ENCODE measurements at regions not wholly inside any gene's neighbourhood (a gene's known extent, or its start where the extent isn't known, plus 50 kb on each side); places are given as distances from the start of the nearest gene placed in this dataset.

DNA sequence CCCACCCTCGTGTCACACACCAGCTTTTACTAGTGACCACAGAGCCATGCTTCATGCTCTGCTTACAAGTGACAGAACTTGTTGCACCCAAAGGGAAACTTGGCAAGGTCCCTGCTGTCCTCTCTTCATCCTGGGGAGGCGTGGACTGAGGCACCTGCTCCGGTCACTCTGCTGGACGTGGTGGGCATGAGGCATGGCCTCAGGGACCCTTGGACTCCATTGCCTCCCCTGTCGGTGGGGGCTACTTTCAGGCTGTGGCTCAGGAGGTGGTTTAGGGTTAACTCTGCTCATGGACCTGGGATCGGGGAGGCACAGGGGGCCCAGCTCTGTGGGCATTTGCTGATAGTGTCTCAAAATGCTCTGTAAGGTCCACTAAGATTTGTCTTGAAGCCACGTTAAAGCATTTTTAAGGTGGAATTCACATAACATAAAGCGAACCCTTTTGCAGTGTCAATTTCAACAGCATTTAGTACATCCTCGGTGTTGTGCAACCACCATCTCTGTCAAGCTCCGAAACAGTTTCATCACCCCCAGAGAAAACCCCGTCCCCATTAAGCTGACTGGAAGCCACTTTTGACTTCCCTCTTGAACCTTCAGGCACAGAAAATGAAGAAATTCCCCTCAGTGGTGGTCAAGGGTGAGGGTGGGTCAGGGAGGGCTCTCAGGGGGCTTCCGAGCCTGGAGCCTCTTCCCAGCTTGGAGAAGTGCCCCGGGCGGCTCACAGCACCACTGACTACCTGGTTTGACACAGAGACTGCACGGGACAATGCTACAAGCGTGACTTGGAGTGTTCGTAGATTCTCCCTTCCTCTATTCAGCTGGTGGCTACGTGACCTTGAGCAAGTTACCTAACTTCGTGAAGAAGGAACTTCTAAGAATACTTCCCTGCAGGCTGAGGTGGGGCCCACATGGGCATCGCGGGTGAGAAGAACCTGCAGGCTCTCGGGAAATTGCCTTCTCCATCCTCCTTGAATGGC lies 100.0 kb upstream of the HDAC4 start:
- DNase-seq: no peak

DNA sequence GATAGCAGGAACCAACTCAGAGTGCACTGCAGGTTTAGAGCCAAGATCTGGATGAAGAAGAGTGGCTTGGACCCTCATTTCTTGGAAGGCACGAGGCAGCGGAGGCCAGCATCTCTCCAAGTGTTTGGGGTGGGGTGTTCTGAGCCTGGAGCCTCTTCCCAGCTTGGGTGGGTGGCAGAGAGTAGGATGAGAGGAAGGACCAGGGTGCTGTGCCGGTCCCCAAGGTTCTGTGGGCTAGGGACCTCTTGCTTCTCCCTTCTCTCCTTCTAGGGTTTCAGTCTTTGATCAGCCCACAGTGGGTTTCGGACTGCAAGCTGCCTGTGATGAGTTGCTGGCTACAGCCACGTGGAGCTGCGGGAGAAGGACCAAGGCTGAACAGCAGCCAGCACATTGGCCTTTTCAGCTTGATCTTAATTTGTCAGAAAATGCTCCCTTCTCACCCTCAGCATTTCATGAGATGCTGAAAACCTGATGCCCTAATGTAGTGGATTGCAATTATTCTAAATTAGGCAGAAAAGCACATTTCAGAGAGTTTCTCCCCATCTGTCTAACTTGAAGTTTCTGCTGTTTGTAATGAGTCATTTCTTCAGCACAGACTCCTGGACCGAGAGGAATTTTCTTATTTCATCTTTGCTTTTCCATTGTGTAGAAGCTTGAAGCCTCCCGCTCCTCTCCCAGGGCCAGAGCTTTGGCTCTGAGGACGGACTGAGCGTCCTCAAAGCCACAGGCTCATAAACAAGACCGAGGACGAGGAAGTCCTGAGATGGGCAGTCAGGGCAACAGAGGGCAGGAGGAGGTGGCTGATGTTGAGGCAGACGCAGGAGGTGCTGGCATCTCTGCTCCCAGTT lies 99.1 kb upstream of the HDAC4 start:
- DNase-seq: no peak

DNA sequence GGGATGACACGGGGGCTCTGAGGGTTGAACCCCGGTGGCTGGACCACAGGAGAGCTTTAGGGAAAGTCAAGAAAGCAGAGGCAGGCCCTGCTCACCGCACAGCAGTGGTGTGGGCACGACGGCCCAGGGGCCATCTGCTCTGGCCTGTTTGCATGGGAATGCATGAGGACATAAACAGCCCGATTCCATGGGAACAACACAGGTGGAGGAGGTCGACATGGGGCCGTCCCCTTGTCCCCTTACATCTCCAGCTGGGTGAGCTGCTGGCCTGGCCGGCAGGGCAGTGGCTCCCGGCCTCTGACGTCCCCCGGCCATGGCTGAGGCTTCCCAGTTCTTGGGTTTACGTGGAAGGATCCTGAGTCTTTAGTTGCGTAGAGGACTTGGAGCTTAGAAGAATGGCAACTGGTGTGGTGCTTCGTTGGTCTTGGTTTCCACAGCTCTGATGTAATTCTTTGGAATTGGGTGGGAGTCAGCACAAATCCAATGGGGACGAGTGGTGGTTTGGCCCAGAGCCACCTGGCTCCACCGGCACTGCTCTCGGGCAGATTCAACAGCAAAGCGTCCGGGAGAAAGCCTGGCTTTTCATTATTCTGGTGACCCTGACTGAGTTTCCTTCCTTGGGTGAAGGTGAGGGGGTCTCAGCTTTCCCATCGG lies 98.3 kb upstream of the HDAC4 start:
- DNase-seq: peak; percentile 71 to 74

DNA sequence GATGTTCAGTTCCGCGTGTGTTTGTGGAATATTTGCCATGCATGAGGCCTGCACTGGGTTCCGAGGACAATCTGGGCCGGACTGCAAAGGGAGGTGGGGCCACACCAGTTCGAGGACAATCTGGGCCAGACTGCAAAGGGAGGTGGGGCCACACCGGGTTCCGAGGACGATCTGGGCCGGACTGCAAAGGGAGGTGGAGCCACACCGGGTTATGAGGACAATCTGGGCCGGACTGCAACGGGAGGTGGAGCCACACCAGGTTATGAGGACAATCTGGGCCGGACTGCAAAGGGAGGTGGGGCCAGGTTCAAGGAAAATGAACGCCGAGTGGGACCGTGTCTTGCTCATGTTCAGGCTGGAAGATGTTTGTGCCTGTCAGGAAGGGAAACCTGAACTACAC lies 97.8 kb upstream of the HDAC4 start:
- no peak for DNase-seq

DNA sequence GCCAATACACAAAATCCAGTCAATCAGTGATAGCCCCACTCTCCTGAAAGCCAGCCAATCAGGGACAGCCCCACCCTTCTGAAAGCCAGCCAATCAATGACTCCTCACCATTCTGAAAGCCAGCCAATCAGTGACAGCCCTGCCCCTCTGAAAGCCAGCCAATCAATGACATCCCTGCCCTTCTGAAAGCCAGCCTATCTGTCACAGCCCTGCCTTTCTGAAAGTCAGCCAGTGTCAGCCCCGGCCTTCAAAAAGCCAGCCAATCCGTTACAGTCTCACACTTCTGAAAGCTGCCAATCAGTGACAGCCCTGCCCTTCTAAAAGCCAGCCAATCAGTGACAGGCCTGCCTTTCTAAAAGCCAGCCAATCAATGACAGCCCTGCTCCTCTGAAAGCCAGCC lies 95.9 kb upstream of the HDAC4 start:
- no peak for DNase-seq

DNA sequence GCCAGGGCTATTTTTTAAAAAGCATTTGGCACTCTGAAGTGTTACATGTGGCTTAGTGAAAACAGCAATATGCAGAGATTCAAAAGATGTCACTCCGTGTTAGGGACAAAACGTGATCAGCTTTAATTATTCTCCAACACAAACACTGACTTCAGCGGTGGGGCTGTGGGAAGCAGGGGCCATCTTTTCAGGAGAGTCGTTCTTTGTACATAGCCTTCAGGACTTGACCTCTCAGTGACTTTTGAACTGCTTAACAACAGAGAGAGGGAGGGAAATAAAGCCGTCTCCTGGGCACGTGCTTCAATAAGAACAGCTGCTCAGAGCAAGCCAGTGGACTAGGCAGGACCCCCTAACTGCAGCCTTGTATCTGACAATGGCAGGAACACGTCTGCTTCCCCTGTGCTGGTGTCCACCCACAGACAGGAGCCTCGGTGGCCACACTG lies 95.0 kb upstream of the HDAC4 start:
- DNase-seq: no peak

DNA sequence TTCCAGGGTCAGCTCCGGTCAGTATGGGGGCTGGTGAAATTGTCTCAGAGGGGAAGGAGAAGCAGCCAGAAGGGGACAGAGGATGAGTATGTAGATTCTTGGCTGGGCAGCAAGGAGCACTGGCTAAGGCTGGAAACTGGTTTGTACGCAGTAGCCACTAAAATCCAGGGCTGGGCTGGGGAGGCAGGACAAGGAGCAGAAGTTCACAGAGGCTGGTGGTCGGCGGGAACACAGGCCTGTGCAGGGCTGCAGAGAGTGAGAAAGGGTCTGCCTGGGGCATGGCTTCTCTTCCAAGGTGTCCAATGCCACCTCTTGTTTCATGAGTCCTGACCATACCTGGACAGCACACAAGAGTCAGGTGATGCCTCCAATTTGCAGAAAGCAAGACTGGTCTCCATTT lies 94.4 kb upstream of the HDAC4 start:
- DNase-seq: no peak

DNA sequence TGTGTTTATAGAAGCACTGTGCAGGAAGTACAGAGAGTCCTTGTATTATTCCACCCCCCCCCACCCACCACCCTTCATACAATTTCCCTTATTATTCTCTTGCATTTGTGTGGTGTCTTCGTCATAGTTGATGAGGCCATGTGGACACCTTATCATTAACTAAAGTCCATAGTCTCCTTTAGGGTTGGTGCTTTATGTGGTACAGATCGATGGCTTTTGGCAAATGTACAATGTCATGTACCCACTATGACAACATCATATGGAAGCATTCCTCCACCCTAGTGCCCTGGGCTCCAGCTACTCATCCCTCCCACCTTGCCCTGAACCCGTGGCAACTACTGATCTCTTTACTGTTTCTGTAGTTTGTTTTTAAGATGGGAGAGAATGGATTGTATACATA lies 93.8 kb upstream of the HDAC4 start:
- DNase-seq: no peak

DNA sequence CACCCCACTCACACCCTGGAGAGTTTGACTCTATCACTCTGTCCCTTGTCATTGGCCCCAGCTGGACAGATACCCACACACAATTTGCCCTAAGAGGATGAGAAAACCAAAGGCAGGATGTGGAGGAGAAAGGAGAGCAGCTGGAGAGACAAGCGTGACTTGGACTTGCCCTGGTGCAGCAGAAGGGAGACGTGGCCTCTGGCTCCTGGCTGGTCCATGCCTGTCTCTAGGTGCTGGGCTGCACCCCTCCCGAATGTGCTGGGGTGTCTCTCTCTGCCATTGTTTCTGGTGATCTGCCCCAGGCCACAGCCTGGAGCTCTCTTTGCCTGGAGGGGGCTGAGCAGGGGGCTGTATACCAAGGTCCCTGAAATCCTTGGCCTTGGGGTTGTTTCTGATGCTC lies 88.7 kb upstream of the HDAC4 start:
- no peak for DNase-seq

DNA sequence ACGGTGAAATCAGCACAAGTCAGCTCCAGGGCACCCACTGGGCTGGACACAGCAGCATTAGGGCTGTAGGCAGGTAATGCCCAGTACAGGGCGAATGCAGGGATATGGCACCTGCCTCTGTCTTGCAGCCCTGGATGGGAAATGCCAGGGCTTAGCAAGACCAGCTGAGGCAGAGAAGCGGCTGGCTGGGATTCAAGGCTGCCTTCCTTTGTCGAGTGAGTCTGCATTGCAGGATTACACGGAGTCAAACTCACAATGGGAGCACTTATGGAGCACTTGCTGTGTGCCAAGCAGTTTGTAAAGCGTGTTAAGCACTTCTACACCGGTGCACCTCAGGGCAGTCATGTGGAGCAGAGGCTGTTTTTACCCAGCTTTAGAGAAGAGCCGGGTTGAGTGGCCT lies 87.3 kb upstream of the HDAC4 start:
- DNase-seq: no peak

DNA sequence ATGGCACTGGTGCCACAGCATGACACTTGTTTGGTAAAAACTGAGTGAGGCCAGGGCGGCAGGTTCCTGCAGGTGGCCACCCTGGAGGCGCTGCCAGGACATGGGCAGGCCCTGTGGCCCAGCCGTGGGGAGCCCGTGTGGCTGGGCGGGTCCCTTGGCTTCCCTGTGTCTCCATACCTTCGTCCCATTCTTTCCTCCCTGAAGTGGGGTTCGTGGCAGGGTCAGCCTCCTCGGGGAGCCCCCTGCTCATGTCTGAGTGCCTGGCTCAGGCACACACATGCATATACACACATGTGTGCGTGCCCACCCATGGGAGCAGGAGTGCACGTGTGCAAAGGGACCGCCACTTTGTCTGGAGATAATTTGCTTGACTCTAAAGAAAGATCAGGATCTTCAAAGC lies 86.5 kb upstream of the HDAC4 start:
- no peak for DNase-seq

DNA sequence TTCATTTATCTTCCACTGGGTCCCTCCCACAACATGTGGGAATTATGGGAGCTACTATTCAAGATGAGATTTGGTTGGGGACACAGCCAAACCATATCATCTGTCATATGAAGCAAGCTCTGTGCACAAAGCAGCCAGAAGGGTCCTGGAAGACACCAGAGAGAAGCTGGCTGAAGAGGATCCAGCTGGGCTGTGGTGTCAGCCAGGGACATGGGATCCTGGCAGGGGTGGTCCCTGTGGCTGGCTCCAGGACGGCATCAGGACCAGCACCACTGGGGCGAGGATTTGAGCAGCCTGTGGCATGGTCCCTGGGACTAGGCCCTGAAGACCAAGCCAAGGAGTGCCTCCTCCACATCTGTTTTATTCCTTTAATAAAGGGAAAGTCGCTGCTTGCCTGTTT lies 84.8 kb upstream of the HDAC4 start:
- DNase-seq: no peak

DNA sequence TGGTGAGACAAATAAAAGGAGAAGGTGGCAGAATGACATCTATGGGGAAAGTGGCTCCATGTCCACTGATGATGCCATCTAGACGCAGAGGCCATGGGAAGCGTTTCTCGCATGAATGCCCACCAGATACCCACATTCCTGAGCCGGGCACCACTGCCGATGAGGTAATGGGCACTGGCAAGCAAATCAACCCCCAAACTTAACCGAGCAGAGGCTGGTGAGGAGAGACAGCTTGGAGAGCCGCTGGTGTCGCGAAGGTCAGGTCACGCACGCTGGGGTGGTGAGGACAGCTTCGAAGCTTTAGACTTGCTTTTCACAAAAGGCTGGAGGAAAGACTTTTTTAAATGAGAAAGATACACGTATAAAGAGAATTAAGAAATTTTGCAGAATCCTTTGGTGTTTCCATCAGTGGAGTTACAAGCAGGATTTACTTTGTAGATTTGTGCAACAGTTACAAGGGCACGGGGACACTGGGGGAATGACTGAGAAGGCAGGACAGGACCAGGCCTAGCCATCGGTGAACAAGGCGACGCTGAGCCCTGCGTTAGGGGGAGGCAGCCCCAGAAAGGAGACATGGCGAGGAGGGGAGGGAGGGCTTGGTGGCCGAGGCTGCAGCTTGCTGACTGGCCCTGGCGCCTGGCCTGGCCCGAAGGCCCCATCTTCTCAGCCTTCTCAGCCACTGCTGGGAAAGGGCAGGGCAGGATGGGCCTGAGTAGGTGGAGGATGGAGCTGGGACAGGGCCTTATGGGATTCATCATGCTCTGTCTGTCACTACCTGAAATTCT lies 83.9 kb upstream of the HDAC4 start:
- no peak for DNase-seq

DNA sequence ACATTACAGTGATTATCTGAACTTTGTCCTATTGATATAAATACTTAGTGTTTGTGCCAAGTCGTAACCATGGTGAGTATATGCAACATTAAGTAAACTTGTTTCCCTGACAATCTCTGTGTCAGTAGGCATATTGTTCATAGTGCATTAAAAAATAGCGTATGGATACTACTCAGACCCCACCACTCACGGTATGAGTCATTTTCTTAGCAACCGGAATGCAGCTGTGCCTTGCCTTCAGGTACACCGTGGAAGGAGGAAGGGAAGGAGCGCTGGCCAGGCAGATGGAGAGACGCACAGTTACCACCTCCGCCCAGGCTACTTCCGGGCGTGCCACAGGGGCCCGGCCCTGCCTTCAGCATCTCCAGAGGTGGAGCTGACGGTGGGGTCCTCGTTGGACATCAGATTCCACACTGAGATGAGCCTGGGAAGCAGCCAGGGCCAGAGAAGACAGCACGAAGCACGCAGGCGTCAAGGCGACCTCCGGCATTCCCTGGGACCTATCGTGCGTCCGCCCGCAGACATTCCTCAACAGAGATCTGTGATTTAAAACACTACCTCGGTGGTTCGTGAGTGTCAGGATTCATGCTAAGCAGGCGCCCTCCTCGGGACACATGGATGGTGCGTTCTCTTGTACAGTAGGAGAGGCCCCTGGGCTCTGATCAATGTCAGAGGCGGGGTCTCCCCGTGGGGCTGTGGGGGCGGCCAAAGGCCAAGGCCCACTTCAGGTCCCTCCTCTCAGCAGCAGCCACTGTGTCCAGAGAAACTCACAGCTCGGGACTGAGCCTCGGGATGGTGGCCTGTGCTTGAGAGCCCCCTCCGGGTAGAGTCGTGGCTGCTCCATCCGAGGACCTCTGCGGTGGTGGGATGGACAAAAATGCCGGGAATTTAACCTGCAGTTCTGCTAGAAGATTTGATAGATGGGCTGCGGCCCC lies 82.2 kb upstream of the HDAC4 start:
- DNase-seq: peak; percentile 49 to 61

DNA sequence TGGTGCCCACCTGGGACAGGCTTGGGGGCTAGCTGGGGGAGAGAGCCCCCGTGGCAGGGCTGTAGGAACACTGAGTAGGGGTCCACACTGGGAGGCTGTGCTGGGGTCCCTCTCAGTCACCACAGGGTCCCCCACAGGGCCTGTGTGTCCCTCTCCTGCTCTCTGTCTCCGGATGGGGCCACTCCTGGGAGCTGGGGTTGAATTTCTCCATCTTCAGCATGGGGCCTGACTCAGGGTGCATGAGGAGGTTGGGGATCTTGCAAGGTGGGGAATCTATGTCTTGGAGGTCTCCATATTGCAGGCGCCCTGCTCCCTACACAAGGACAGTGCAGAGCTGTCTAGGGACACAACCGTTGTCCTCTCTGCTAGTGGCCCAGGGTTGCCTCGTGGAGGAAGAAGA lies 78.7 kb upstream of the HDAC4 start:
- no peak for DNase-seq

DNA sequence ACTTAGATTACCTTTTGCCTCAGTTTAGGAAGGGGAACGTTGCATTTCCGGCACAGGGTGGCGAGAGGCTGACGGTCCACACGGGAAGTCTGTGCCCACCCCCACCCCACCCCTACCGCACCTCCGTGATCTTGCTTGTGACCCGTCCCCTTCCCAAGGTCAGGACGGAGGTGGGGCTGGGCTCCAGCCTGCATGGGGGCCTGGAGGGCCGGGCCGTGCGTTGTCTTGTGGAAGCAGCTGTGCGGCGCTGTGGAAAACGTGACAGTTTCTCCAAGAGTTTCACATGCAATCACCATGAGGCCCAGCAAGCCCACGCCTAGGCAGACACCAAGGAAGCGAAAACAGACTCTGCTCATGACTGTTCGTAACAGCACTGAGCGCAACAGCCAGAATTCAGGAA lies 76.8 kb upstream of the HDAC4 start:
- DNase-seq: no peak

DNA sequence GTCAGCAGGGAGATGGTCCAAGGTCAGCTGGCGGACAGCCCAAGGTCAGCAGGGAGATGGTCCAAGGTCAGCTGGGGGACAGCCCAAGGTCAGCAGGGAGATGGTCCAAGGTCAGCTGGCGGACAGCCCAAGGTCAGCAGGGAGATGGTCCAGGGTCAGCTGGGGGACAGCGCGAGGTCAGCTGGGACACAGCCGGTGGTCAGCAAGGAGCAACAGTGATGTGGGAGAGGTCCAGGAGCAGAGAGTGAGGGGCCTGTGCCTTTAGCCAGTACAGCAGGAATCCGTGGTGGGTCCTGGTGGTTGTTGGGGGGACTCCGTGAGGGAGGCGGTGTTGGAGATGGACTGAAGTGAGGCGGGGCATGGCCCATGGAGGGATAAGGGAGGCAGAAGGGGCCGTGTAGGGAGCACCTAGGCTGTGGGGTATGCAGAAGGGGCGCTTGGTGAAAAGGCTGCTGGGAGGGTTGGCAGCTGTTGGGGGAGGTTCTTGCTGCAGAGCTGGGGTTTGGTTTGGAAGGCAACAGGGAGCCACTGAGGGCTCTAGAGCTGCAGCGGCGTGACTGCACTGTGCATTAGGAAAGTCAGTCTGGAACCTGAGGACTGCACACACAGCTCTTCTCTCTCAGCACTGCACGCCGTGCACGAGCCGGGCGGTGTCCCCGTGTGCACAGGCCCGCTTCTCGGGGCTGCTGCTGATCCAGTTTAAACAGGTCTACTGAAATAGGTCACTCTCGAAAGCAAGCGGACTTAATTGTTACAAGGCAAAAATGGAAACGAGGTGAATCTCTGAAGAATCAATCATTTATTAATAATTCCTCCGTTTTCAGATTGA lies 76.2 kb upstream of the HDAC4 start:
- no peak for DNase-seq

DNA sequence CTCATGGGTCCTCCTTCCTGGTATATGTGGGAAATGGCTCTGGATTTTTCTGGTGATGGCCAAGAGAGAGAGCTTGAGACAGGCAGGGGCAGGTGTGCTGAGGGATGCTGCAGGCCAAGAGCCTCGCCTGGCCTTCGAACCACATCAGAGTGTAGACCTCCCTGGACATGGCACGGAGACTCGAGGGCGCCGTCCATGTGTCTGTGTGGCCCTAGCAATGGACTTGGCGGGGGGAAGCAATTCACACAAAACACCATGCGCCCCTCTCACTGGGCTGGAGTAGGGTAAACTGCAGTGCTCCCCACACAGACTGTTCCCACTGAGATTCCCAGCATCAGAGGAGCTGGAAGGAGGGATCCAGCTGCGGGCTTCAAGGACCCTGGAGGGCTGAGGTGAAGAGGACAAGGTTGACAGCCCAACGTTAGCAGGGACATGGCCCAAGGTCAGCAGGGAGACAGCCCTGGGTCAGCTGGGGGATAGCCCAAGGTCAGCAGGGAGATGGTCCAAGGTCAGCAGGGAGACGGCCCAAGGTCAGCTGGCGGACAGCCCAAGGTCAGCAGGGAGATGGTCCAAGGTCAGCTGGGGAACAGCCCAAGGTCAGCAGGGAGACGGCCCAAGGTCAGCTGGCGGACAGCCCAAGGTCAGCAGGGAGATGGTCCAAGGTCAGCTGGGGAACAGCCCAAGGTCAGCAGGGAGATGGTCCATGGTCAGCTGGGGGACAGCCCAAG lies 75.4 kb upstream of the HDAC4 start:
- no peak for DNase-seq

Measured in right lung (tissue), 2 donors.